ENCODE measurements at regions not wholly inside any gene's neighbourhood (a gene's known extent, or its start where the extent isn't known, plus 50 kb on each side); places are given as distances from the start of the nearest gene placed in this dataset.

DNA sequence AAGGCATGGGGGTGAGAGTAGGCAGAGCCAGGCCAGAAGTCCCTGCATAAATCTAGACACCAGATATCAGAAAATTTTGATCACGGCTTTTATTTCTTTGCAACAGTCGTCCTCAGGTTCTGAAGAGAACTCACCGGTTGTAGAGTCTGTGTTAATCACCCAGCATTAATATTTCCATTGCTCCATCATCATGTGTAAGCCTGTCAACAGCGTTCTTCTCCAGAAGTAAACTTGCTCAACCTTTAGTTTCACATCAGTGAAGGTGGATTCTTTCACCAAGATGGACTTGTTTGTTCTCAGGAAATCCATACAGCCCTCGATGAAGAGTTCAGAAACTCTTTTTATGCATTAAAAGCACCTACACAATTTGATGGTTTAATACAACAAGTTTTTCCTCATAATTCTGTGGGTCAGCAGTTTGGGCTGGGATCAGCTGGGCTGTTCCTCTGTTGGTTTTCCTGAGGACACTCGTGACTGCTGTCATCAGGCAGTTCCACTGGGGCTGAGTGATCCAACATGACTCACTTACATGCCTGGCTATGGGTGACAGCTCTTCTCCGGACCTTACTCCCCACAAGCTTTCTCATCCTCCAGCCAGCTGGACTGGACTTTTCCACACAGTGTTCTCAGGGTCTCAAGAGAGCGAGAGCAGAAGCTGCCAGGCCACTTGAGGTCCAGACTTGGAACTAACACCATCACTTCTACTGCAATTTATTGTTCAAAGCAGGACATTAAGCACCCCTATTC is 303.4 kb downstream of the ZNF621 start:
- DNase-seq, result no peak

DNA sequence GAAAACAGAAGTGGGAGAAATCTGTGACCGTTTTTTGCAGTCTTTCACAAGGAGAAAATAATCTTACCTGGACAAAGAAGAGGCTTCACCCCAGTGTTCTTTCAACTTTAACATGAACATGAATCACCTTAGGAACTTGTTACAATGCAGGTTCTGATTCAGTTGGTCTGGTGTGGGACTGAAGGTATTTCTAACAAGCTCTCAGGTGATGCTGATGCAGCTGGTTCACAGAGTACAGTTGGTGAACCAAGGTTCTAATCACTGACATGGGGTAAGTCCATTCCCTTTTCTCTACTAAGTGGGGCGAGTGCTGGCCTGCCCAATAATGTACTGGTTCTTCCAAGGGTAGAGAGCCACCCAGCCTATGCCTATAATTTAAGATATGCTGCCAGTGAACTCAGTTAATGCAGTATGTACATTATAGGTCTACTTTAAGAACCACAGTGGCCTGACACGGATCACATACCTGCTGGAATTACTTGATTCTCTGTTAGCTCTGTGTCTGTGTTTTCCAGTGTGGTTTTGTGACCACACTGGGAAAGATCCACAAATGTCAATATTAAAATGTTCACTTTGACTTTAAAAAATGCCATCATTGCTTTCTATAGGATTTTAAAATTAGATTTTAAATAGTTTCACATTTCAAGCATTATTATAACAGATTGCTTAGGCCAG is 304.1 kb downstream of the ZNF621 start:
- no peak for DNase-seq

DNA sequence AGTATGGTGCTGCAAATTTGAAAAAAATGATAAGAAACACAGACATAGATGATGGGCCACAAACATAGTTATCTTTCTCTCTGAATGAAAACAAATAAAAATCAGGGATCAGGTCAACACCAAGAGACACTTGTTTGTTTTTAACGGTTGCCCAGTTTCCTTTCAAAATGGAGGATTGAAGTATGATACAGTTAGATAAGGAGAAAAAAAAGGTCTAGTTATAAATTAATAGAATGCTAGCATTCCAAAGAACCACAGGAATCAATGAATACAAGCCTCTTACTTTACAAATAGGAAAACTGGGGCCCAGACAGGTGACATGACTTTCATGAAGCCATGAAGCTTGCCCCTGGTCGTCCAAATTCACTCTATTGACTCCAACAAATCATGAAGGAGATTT is 305.1 kb downstream of the ZNF621 start:
- DNase-seq, result no peak

DNA sequence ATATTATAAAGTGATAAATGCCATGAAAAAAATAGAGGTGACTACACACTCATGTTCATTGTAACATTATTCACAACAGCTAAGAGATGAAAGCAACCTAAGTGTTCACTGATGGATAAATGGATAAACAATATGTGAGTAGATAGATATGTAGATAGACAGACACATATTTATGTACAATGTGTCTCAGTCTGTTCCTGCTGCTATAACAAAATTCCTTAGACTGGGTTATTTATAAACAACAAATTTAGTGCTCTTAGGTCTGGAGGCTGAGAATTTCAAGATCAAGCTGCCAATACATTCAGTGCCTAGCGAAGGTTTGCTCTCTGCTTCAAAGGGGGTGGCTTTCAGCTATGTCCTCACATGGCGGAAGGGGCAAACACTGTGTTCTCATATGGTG is 312.5 kb downstream of the ZNF621 start:
- no peak for DNase-seq

DNA sequence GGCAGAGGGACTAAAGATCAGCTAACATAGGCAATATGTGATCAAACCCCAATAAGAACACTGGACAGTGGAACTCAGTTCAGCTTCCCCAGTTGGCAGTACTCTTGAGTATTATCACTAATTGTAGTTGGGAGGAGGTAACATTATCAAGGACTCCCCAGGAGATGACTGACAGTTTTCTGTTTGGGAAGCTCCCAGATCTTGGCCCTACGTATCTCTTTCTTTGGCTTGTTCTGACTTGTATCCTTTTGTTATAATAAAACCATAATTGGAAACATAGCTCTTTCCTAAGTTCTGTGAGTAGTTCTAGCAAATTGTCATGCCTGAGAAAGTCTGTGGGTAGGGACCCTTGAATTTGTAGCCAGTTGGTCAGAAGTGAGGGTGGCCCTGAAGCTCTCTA is 316.4 kb downstream of the ZNF621 start:
- no peak for DNase-seq

DNA sequence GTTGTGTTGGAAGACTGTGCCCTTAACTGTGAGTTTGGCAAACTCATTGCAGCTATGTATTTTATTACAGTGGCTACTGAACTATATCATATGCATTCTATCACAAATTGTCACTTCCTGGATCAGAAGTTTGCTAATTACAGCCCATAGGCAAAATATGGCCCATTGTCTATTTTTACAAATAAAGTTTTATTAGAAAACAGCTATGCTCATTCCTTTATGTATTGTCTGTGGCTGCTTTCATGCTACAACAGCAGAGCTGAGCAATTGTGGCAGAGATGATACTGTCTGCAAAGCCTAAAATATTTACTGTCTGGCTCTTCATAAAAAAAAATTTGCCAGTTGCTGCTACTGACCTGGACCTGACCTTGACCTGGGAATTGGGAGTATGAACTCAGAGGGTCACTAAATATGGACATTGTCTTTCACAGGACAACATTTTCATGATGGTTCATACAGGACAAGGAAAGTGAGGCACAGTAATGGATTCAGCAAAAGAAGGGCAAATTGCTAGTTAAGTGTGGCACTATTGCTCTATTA is 316.9 kb downstream of the ZNF621 start:
- no peak for DNase-seq

DNA sequence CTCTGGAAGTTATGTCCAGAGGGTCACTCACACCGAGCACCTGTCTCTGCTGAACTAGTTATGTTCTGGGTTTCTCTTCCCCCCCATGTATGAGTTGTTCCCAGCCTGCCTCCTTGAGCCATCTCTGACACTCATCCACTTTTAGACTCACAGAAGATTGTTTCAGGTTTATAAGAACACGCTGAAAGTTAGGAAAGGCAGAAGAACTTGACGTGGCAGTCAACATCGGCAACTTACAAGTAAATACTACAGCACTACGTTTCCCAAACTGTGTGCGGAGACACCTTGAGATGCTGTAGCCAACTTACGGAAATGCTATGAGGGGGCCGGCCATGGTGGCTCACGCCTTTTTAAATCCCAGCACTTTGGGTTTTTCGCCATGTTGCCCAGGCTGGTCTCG is 318.0 kb downstream of the ZNF621 start:
- DNase-seq, result no peak

DNA sequence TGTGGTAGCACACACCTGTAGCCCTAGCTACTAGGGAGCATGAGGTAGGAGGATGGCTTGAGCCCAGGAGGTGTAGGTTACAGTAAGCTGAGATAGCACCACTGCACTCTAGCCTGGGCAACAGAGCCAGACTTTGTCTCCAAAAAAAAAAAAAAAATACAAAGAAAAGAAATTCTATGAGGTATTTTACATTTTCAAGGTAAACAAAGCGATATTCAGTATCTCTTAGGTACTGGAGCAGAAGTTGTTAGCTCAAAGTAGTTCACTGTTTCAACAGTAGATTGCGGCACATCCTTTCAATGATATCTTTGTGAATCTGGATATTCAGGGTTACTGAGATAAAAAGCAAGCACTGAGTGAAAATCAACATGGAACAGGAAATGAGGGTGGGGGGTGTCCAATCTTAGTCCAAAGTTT is 318.5 kb downstream of the ZNF621 start:
- DNase-seq, result no peak

DNA sequence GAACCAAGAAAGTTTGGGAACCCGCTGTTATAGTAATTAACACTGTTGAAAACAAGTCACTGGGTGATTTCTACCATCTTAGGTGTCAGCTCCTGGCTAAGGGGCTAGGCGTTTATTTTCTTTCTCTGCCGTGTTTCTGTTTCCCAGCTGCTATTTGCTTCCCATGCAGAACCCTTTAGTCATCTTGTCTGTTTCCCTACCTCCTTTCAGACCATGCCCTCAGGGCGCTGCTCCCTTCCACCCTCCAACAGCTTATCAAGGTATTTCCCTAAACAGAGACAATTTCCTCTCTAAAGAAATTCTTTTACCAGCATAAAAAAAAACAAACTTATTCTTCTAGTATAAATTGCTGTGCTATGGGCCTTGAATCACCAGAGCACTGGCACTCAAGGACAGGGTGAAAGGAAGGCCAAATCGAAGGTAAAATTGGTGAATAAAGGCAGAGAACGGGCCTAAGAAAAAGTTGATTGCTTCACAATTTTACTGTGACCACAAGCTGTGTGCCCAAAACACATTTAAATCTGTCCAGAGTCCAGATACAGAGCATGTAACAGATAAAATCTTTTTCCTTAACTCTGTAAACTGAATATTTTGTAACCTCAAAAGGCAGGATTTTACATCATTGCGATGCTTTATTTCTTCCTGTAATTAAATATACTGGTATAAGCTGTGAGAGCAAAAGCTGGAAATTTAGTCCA is 319.2 kb downstream of the ZNF621 start:
- DNase-seq, result no peak

DNA sequence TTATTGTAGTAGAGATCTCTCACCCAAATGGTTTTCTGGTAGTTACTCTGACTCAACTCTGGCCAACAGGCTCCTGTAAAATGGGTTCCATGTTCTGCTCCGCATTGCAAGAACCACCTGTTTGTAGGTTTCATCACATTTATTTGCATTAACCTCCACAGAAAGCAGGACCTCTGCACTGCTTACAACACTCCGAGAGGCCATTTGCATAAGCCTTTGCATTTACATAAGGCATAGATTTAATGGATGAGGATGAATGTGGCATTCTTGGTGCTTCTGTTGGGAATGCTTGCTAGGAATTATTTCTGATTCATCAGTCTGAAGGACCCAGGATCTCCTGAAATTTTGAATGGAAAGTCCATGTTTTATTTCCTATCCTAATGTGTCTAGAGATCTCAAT is 320.1 kb downstream of the ZNF621 start:
- no peak for DNase-seq

DNA sequence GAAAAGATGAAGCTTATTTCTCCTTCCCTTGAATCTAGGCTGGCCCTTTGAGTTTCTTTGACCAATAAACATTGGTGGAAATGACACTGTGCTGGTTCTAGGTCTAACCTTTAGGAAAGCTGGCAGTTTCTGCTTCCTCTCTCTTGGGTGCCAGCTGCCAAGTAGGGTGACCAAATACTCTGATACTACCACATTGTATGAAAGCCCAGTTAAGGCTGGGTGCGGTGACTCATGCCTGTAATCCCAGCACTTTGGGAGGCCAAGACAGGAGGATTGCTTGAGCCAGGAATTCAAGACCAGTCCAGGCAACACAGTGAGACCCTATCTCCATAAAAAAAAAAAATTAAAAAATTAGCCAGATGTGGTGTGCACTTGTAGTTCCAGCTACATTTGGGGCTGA is 320.7 kb downstream of the ZNF621 start:
- DNase-seq, result no peak

DNA sequence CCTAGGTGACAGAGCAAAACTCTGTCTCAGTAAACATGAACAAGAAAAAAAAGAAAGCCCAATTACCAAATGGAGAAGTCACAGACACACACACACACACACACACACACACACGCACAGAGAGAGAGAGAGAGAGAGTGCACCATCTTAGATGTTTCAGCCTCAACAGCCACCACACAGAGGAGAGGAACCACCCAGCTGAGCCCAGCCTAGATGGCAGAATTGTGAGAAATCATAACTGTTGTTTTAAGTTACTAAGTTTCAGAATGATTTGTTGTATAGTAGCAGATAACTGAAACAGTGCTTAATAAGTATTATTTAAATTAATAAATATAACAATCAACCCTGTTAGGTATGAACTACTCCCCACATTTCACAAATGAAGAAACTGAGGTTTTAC is 321.2 kb downstream of the ZNF621 start:
- no peak for DNase-seq

DNA sequence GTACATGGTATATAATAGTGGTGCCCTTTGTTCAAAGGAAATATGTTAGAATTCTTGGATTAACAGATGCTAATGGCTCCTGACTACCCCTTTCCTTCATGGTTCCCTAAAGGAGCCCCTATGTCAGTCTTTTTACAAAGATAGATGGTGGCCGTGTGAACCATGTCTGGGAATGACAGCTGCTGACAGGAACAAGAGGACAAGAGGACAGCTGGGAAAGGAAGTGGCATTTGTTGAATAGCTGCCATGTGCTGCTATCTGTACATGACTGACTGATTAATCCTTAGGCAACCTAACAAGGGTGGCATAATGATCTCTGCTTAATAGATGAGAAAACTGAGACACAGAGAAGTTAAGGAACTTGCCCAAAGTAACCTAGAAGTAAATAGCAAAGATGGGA is 321.7 kb downstream of the ZNF621 start:
- DNase-seq, result no peak

DNA sequence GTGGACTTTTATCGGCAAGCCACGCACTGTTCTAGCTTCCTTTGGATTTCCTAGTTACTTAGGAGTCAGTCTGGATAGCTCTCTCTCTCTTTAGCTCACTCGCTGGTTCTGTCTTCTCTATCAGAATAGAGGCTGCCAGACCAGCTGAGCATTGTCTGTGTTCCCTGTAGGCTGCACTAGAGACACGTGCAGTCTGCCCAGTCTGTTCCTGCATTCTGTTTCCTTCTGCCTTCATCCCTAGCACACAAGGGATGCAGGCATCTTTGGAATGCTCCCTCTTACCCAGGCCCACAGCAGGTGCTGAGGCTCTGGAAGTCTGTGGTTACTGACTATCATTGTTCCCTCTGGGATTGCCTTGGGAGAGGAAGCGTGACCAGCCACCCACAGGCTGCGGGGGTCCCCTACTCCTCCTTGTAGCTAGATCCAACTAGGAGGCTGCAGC is 322.8 kb downstream of the ZNF621 start:
- DNase-seq, result no peak

DNA sequence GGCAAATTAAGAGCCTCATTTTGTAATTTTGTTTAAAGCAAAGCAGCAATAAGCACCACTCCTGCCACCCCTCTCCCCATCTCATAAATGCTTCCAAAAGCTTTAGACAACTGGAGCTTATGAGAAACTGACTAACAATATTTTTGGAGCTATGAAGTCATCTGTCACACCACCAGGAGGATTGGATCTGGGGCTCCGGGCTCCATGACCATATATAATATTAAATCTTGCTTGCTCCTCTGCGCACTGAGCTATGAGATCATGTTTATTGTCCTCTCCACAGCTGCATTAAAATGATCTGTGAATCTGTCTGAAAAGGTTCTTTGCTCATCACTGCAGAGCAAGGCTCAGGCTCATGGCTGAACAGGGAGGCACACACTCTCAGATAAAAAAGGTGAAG is 323.7 kb downstream of the ZNF621 start:
- DNase-seq, result no peak

DNA sequence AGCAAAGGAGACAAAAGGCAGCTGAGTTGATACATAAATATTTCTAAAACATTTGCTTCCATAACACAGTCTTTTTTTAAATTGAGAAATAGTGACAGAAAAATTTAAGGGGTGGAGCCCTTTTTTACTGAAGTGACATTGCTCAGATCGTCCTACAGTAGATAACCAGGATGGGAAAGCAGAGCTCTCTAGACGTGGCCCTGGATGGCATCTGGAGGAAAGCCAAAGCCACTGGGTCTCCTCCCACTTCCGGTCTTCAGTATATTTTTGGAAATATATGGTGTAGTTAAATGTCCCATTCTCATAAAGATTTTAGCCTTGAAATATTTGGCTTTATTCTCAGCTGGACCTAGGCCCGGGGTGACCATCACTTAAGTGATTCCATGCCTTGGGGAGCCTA is 326.1 kb downstream of the ZNF621 start:
- DNase-seq, result no peak

DNA sequence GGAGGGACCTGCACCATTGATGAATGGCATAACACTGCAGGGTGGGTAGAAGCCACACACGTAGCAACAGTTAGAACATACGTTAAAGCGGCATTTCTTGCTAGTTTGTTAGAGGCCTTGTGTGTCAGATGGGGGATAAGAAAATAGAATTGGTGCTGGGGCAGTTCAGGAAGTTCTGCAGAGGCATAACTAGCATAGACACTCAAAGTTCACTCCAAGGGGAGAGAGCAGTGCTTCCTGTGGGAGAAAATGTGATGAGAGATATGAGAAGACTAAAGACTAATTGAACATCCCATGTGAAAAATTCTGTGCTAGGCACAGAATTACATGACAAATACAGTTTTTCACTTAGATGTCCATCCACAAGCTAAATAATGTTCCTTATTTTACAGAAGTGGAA is 327.1 kb downstream of the ZNF621 start:
- no peak for DNase-seq

DNA sequence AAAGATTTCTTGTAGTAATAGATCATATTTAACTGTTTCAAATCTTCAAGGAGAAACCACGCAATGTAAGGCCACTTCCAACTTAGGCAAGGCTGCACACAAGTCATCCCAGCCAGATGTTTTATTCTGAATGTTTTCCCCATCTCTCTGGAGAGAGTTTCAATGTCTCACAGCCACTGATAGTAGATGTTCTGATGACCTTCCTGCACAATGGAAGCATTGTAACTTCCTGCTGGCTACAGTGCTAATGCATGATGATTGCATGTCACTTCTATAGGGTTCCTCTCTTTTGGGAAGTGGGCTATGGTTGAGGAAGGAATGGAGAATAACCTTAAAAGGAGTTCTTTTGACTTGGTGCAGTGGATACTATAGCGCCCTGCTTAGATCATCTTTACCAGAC is 328.0 kb downstream of the ZNF621 start:
- no peak for DNase-seq

DNA sequence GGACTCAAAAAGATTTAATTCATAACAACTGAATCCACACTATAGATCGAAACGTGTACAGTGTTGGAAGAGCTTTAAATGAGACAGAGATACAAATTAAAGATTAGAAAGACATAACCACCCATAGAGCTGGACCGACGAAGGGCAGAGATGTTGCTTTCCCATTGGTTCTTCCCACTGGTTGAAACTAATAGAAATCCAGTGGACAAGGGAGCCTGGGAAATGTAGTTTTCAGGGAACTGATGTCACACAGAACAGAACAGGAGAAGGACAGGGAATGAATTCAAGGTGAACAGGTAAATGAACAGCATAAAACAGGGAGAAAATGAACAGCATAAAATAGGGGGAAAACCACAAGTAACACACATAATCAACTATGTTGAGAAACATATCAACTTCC is 328.7 kb downstream of the ZNF621 start:
- no peak for DNase-seq

DNA sequence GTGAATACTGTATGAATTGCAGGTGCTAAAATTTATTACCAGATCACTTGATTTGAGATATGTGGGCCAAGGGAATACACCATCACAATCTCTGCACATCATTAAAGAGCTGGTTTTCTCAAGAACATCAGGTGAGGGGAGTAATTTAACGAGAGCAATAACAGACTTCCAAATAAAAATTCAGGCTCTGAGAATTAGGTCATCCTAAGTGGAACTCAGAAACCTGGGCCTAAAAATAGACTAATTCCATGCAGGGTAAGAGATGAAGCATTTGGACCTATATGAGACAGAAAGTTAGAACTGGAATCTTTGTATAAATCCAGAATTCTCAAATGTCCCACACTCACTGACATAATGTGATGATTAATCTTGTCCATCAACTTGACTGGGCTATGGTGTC is 331.1 kb downstream of the ZNF621 start:
- no peak for DNase-seq

DNA sequence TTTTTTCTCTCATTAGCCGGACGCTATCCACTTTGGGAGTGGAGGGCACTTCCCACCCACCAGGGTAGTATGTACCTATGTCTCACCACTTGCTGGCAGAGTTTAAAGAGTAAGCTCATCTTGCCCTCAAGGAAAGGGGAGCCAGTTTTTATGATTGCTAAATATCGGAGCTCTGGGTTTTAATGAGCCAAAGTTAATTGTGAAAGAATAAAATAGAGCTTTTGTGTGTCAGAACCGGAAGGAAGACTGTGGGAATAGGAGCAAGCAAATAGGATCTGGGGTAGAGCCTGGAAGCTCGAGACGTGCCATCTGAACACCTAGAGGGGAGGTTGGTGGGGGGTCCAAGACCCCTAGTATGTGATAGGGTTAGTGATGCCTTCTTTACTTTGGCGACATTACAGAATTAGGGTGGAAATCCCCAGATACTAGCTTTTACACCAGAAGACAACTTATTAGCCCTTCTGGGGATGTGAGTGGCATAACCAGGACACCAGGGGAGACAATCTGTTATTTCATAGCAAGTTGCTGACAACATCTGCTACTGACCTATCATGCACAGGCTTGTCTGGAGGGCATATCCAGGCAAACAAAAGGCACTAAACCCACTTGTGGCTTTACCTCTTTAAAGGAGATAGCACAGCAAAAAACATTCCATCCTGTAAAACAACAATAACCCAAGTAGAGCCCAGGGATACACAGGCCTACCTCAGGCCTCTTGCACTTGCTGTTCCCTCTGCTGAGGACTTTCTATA is 333.8 kb downstream of the ZNF621 start:
- DNase-seq, result peak; percentile 7

DNA sequence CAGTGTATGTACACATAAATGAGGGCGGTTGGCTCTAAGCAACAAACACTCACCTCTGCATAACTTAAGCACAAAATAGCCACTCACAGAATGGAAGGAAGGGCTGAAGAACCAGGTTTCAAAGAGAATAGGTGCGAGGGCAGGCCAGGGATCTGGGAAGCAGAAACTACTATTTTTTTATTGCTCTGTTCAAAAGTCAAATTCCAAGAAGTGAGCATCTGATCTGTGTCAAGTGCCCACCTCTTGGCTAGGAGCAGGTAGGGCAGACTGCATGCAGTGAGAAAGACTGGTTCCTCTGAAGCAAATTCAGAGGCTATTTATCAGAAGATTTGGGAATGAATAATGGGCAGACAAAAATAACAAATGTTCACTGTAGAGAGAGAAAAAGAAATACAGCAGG is 336.4 kb upstream of the CTNNB1 start:
- DNase-seq, result no peak

DNA sequence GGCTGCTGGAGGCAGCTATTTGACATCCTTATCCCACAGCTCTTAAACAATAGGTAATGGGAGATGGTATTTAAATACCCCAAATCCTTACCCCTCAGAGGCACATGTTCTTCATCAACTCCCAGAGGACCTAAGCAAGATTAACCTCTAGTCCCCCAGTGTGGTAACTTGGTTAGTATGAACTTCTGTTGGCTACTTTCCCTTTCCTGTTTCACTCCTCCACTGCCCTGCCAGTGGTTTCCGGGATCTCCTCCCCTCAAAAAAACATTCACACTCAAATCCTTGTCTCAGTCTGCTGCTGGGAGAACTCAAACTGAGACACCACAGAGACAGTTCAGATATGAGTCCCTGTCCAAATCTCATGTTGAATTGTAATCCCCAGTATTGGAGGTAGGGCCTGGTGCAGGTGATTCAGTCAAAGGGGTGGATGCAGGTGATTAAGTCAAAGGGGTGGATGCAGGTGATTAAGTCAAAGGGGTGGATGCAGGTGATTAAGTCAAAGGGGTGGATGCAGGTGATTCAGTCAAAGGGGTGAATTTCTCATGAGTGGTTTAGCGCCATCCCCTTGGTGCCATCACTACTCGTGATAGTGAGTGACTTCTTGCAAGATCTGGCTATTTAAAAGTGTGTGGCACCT is 335.0 kb upstream of the CTNNB1 start:
- DNase-seq, result no peak
